SHP77 treated with DMSO at 0.1 percent for 48 hours (cell line): ENCODE measurements at regions not wholly inside any gene's neighbourhood (a gene's known extent, or its start where the extent isn't known, plus 50 kb on each side); places are given as distances from the start of the nearest gene placed in this dataset.
"Not testable (repeated sequence)": the region's sequence is repeated elsewhere in the genome, so short reads cannot be mapped to it uniquely, and the experiment has no call there.

Experiments used
- DNase-seq: peaks from one replicate; lab custom pipeline; 2025; lab: John Stamatoyannopoulos, UW

GRCh38 chr1:96545935-96546656, 175.5 kb upstream of the PTBP2 start:
- no peak for DNase-seq

DNA sequence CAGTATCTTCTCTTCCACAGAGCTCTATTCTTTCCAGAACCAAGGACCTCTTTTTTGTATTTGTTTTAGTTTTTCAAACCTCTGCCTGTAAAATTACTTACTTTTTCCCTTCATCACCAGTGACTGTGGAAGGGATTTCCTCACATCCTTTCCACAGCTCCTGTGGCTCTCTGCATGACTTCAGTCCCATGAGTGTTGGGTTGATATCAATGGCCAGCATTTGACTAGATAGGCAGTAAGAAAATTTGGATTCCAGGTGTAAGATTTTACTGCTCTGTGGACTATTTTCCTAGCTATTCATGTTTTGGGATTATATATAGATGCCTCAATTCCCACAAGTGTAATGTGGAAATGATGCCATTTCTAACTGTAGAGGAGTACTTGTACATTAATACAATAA, 171.5 kb upstream of the PTBP2 start:
- DNase-seq = no peak

DNA sequence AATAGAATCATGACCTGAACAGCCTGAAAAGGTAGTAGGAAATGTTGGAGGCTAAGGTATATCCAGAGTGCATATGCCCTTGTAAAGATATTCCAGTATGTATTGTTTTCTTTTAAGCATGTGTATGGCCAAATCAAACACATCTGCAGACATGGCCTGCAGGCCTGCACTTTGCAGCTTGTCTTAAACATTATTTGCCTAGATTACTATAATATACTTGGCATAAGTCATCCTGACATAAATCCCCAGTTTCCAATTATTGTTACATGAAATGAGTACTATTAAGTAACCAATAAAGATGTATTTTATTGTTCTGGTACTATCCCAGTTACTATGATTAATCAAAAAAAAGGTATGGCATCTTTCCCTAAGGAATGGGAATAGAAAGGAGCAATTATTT, 169.1 kb upstream of the PTBP2 start:
- no peak for DNase-seq

GRCh38 chr1:96553811-96554210, 167.8 kb upstream of the PTBP2 start:
- no peak for DNase-seq

GRCh38 chr1:96554364-96554763, 167.2 kb upstream of the PTBP2 start:
- DNase-seq = no peak

- no peak for DNase-seq
These were observed 164.2 kb upstream of the PTBP2 start for GRCh38 chr1:96557336-96557735.

- no peak for DNase-seq
These were observed 162.9 kb upstream of the PTBP2 start for GRCh38 chr1:96558635-96559034.

GRCh38 chr1:96559181-96559580, 162.4 kb upstream of the PTBP2 start:
- DNase-seq = no peak

DNA sequence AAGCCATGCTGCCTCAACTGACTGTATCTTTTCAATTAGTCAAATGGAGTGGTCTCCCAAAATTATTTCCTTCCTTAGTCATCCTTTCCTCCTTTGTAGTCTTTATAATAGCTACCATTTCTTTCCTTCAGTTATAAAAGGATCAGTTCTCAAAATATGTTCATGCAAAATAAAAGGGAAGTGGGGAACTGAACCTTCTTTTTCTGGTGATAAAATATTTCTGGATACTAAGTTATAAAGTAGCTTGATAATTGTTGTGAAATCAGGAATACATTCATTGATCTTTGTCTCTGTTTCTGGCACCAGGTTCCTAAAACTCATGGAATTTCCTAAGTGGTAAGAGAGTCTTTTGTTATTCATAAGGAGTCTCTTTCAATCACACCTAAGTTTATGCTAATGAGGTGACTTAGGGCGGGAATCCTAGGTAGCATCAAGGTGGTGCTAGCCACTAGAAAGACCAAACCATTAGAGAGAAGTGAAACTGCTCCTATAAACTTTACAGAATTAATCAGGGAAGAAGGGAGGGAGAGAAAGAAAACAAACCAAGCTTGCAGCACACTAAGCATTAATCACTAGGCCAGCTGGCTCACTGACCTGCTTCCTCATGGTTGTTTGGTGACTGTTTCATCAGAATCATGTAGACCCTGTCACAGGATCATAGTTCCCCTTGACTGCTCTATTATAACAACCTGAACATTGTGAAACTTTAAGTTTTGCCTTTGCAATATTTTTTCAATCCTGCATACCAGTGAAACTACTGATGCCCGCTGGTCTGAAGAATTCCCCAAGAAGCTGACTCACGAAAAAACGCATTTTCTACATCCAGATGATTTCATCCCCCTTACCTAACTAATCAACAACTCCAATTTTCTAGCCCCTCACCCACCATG, 161.6 kb upstream of the PTBP2 start:
- no peak for DNase-seq

DNA sequence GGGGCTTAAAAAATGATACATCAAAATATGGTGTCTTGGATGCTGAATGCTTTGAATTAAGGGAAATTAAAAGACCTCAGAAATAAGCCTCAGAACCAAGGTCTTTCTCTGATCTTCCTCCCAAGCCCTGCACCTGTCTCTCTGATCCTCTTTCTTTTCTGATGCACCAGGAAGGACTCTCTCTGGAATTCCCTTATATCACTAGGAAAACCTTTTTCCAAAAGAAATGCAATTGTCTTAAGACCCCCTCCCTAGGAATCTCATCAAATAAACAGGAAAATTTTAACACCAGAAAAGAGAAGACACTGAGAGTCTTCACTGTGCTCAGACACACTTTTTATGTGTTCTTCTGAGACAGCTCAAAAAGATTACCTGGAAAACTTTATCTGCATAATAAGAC, 159.5 kb upstream of the PTBP2 start:
- no peak for DNase-seq

DNA sequence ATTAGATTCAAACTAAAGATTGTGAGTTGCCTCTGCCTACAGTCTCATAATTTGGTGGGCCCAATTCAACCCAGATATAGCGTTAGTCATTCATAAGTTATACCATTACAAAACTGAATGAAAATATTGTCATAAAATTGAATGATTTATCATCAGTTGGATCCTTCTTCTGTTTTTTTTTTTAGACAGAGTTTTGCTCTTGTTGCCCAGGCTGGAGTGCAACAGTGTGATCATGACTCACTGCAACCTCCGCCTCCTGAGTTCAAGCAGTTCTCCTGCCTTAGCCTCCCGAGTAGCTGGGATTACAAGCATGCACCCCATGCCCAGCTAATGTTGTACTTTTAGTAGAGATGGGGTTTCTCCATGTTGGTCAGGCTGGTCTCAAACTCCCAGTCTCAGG, 157.2 kb upstream of the PTBP2 start:
- not testable (repeated sequence) for DNase-seq

- no peak for DNase-seq
These were observed 156.0 kb upstream of the PTBP2 start for GRCh38 chr1:96565546-96565945.

DNA sequence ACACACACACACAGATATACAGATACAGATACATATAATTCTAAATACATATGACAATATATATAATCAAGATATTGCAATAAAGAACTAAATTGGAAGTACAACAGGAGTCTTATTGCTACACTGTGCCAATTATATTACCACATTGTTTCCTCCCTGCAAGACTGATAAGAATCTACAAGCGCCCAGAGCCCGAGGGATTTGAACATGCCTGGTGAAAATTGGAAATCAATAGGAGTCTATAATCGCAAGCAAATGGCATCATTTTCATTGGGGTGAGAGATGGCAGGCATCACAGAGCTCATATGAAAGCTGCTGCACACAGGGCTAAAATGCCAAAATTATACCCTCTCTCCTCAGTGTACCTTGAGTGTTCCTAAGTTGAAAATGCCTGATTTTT, 152.9 kb upstream of the PTBP2 start:
- no peak for DNase-seq

- DNase-seq = no peak
These were observed 152.3 kb upstream of the PTBP2 start for GRCh38 chr1:96569288-96569687.

- no peak for DNase-seq
These were observed 141.9 kb upstream of the PTBP2 start for GRCh38 chr1:96579636-96580035.

- DNase-seq = no peak
These were observed 140.7 kb upstream of the PTBP2 start for GRCh38 chr1:96580920-96581319.

- DNase-seq = no peak
These were observed 139.8 kb upstream of the PTBP2 start for GRCh38 chr1:96581772-96582171.

DNA sequence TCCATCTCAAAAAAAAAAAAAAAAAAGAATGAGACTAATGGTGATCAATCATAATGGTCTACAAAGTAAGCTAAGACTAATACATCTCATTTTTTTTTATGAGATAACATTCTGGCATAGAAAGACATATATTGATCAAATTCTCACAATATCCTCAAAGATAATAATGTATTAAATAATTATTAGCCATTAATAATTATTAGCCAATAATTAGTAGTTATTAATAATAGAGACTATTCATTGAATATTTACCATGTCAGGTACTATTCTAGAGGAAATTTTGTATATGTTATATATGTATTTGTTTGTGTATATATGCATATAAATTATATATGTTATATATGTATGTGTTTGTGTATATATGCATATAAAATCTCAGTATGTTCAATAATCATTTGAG, 137.7 kb upstream of the PTBP2 start:
- no peak for DNase-seq

- no peak for DNase-seq
These were observed 134.4 kb upstream of the PTBP2 start for GRCh38 chr1:96587222-96587621.

GRCh38 chr1:96588416-96588995, 133.1 kb upstream of the PTBP2 start:
- DNase-seq = no peak

- DNase-seq = not testable (repeated sequence)
These were observed 126.1 kb upstream of the PTBP2 start for GRCh38 chr1:96595530-96595929.

- no peak for DNase-seq
These were observed 125.2 kb upstream of the PTBP2 start for GRCh38 chr1:96596226-96596922.
